NCI-H2227 (cell line): ENCODE measurements at regions not wholly inside any gene's neighbourhood (a gene's known extent, or its start where the extent isn't known, plus 50 kb on each side); places are given as distances from the start of the nearest gene placed in this dataset.

Source experiments
- DNase-seq: peaks from one replicate; lab custom pipeline; 2025; ENCODE audit not compliant: unreplicated experiment; lab: John Stamatoyannopoulos, UW

- DNase-seq: no peak
These were observed 75.9 kb downstream of the EDN3 start for GRCh38 chr20:59376109-59376841.

GRCh38 chr20:59376998-59377397 lies 76.6 kb downstream of the EDN3 start:
- DNase-seq: no peak

- DNase-seq: no peak
These were observed 77.4 kb downstream of the EDN3 start for GRCh38 chr20:59377842-59378241.

GRCh38 chr20:59378396-59378795 lies 78.0 kb downstream of the EDN3 start:
- DNase-seq: no peak

- DNase-seq: no peak
These were observed 78.6 kb downstream of the EDN3 start for GRCh38 chr20:59378966-59379365.

GRCh38 chr20:59381689-59382088 lies 81.3 kb downstream of the EDN3 start:
- DNase-seq: no peak

GRCh38 chr20:59382157-59382725 lies 81.8 kb downstream of the EDN3 start:
- DNase-seq: no peak

GRCh38 chr20:59382907-59383306 lies 82.5 kb downstream of the EDN3 start:
- no peak for DNase-seq

- no peak for DNase-seq
These were observed 84.6 kb downstream of the EDN3 start for GRCh38 chr20:59385038-59385437.

- no peak for DNase-seq
These were observed 85.1 kb downstream of the EDN3 start for GRCh38 chr20:59385480-59385879.

- DNase-seq: no peak
These were observed 86.4 kb downstream of the EDN3 start for GRCh38 chr20:59386809-59387208.

- DNase-seq: no peak
These were observed 87.5 kb downstream of the EDN3 start for GRCh38 chr20:59387891-59388290.

GRCh38 chr20:59388402-59388801 lies 88.0 kb downstream of the EDN3 start:
- no peak for DNase-seq

GRCh38 chr20:59390437-59390836 lies 90.0 kb downstream of the EDN3 start:
- DNase-seq: no peak

GRCh38 chr20:59391975-59392374 lies 91.6 kb downstream of the EDN3 start:
- DNase-seq: no peak

GRCh38 chr20:59392736-59393135 lies 92.3 kb downstream of the EDN3 start:
- no peak for DNase-seq

- no peak for DNase-seq
These were observed 92.7 kb downstream of the EDN3 start for GRCh38 chr20:59393142-59393541.

GRCh38 chr20:59395729-59396128 lies 95.3 kb downstream of the EDN3 start:
- DNase-seq: no peak

- DNase-seq: peak; percentile 22
These were observed 98.3 kb downstream of the EDN3 start for GRCh38 chr20:59398537-59399205.

GRCh38 chr20:59399426-59400099 lies 99.2 kb downstream of the EDN3 start:
- DNase-seq: no peak

GRCh38 chr20:59400708-59401107 lies 100.3 kb downstream of the EDN3 start:
- peak; percentile 56 for DNase-seq

GRCh38 chr20:59402681-59403080 lies 102.3 kb downstream of the EDN3 start:
- DNase-seq: peak; percentile 55
